Lower leg skin (tissue), 4 donors: ENCODE measurements at regions not wholly inside any gene's neighbourhood (a gene's known extent, or its start where the extent isn't known, plus 50 kb on each side); places are given as distances from the start of the nearest gene placed in this dataset.

ENCODE experiments used
- DNase-seq, 2 donors: peaks; one replicate each; pipeline ENCODE4 v3.0.0-alpha.2; 2019; ENCODE audit warnings: low spot score in 2 of 2
- H3K4me3 ChIP-seq: fragments of 200-600 bp; sonication (generic); 2 replicates; pipeline ENCODE4 v1.5.1; 2017; ENCODE audit warnings: mild to moderate bottlenecking, low read depth; ENCODE audit not compliant: poor library complexity, severe bottlenecking
- POLR2A ChIP-seq, 2 donors: fragments of 450-650 bp; IDR thresholded peaks; one replicate each; pipeline ENCODE4 v1.6.1; 2016 to 2017; ENCODE audit warnings: antibody characterized with exemption in 2 of 2, mild to moderate bottlenecking in 1 of 2, moderate library complexity in 1 of 2
- WGBS, 2 donors: methylation state at CpG; one replicate each; pipeline ENCODE4 v1.1.5; 2018; 5-methylcytosine and 5-hydroxymethylcytosine counted together
- intact Hi-C: fragments of 100-400 bp; cut with DNase I; formaldehyde crosslinking; loops from one replicate; pipeline ENCODE4 v1.15.0; 2023; ENCODE audit warnings: low total_unique reads
- TF ChIP-seq, protein P1 (sequence below), 3 donors: fragments of 450-650 bp; IDR thresholded peaks; one replicate each; pipeline ENCODE4 v1.5.1; 2016; ENCODE audit warnings: antibody characterized with exemption in 3 of 3, mild to moderate bottlenecking in 3 of 3, moderate library complexity in 2 of 3

DNA sequence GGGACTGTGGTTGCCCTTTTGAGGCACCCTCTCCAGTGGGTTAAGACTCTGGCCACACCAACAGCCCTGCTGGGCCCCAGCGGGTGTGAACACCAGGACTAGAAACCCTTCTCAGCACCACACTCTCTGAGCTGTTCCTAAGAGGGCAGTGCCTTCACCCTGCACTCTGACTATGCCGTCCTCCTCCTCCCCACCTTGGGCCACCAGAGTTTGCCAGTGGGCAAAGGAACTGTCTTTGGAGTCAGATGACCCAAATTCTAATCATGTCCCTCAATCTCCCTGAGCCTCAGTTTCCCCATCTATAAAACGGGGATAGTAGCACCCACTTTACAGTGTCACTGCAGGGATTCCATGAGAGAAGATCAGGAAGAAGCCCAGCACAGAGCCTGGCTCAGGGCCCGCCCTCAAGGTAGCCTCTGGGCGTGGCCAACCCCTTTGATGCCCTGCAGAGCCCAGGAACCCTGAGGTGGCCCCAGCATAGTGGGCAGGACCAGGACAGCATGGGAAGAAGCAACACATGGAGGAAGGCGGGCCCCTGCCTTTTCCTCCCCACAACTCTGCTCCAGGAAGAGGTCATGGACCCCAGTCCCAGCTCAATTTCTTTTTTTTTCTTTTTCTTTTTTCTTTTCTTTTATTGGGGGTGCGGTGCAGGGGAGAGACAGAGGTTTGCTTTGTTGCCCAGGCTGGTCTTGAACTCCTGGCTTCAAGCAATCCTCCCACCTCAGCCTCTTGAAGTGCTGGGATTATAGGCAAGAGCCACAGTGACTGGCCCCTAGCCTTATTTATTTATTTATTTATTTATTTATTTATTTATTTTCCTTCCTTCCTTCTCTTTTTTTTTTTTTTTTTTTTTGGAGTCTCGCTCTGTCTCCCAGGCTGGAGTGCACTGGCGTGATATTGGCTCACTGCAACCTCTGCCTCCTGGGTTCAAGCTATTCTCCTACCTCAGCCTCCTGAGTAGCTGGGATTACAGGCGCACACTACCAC lies 115.7 kb upstream of the LINGO1 start:
- intact Hi-C loops, result no loop called here
- TF ChIP-seq, protein P1, sequence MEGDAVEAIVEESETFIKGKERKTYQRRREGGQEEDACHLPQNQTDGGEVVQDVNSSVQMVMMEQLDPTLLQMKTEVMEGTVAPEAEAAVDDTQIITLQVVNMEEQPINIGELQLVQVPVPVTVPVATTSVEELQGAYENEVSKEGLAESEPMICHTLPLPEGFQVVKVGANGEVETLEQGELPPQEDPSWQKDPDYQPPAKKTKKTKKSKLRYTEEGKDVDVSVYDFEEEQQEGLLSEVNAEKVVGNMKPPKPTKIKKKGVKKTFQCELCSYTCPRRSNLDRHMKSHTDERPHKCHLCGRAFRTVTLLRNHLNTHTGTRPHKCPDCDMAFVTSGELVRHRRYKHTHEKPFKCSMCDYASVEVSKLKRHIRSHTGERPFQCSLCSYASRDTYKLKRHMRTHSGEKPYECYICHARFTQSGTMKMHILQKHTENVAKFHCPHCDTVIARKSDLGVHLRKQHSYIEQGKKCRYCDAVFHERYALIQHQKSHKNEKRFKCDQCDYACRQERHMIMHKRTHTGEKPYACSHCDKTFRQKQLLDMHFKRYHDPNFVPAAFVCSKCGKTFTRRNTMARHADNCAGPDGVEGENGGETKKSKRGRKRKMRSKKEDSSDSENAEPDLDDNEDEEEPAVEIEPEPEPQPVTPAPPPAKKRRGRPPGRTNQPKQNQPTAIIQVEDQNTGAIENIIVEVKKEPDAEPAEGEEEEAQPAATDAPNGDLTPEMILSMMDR (IDR thresholded peaks at IDR 0.05), result no peak
- no peak for TF ChIP-seq POLR2A (IDR thresholded peaks at IDR 0.05)
- no peak overlapping the region for H3K4me3 ChIP-seq
- no peak for DNase-seq
- WGBS, 2 donors, result 84 to 86% methylated on average over 9 to 10 of the region's 10 CpGs

DNA sequence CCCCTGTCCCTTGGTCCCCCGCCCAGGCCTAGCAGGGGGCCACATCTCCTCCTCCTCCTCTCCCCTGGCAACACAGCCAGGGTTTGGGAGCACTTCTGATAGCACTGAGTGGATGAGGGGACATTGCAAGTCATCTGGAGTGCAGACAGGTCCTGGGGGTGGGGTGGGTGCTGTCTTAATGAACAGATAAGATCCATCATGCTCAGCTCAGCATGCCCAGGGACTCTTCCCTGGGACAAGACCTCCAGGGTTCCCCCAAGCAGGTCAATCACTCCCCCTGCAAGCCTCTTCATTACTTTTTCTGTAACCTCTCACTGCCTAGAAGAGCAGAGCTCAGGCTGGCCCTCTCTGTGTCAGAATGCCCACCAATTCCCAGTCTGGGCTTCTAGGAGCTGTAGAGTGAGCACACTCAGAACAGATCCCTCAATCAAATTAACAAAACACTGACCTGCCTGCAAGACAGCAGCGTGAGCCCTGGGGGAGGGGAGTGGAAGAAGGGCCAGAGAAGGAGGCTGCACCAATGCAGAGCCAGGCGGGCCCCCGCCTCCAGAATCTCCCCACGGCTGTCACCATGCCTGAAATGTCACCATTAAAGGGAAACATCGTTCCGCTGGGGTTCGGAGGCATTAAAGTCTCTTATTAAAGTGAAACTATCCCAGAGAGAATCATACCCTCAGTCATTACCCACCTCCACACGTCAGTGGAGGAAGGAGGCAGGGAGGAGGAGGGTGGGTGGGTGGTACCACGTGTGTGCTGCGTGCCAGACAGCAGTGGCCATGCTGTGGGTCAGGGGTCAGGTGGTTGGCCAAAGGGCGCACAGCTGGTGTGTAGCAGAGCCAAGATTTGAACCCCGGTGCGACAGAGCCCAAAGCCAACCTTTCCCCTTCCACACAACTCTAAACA lies 114.7 kb upstream of the LINGO1 start:
- DNase-seq, result no peak
- H3K4me3 ChIP-seq, result no peak overlapping the region
- 42 to 44% methylated on average over 14 of the region's 14 CpGs for WGBS, 2 donors
- TF ChIP-seq POLR2A (IDR thresholded peaks at IDR 0.05), result no peak
- TF ChIP-seq, protein P1 (IDR thresholded peaks at IDR 0.05), result no peak
- intact Hi-C loops, result no loop called here

DNA sequence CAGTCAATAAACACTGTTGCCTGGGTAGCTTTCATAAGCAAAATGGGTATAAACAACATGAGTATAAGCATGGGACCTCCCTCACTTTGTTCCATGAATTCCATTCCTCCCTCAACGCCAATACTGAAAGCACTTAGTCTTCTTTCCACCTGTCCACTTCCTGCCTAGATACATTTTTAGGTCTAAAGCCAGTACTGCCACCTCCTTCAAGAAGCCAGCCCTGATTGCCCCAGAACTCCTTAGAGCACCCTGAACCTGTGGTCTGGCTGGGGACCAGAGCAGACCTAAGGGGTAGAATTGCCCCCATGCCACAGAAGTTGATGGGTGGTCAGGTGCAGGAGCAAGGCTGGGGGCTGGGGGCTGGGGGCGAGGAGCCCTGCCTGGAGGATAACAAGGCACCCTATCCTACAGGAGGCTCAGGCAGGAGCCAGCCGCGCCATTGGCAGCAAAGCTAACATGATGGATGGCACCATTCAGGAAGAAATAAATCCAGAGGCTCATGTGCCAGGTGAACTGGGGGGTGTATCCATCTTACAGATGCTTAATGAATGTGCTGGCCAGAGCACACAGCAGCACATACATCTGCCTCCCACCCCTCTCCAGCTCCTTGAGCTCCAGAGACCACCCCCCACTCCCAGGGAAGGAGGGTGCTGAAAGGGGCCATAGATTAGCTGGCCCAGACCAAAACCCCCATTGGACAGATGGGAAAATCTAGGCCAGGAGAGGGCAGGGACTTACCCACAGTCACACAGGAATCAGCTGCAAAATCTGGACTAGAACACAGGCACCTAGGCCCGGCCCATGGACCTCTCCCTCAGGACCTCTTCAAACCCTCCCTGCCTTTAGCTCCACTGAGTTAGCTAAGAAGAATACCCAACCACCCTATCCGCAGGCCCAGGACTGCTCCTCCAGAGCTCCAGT lies 113.8 kb upstream of the LINGO1 start:
- DNase-seq, result no peak
- intact Hi-C loops, result no loop called here
- no peak for TF ChIP-seq POLR2A (IDR thresholded peaks at IDR 0.05)
- TF ChIP-seq, protein P1 (IDR thresholded peaks at IDR 0.05), result no peak
- WGBS, 2 donors, result 87 to 88% methylated on average over 6 of the region's 6 CpGs
- H3K4me3 ChIP-seq, result no peak overlapping the region

DNA sequence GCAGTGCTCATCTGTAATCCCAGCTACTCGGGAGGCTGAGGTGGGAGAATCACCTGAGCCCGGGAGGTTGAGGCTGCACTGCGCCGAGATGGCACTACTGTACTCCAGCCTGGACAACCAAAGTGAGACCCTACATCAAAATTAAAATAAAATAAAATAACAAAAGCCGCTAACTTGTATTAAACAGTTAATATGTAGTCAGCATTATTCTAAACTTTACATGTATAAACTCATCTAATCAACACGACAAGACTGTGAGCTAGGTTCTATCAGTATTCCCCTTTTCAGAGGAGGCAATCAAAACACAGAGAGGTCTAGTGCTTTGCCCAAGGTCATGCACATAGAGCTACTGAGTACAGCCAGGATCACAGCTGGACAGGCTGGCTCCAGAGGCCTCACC lies 111.7 kb upstream of the LINGO1 start:
- H3K4me3 ChIP-seq, result no peak overlapping the region
- 92 to 94% methylated on average over 6 of the region's 6 CpGs for WGBS, 2 donors
- DNase-seq, result no peak
- intact Hi-C loops, result no loop called here
- TF ChIP-seq, protein P1 (IDR thresholded peaks at IDR 0.05), result no peak
- TF ChIP-seq POLR2A (IDR thresholded peaks at IDR 0.05), result no peak

DNA sequence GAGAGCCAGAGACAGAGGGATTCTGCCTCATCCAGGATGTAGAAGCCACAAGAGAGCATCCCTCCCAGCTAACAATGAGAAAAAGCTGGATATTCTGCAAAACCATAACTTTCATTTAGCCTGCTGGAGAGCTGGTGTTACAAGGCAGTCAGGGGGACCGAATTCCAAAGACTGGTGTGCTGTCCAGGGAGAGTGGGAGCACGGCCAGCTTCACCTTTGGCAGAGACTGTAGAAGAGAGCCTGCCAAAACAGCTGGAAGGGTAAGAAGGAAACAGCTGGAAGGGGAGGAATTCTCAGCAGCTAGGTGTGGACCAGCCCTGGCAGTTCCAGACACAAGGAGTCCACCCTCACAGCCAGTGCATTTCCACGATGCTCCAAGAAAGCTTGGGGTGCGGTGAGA lies 109.9 kb upstream of the LINGO1 start:
- no peak overlapping the region for H3K4me3 ChIP-seq
- TF ChIP-seq, protein P1 (IDR thresholded peaks at IDR 0.05), result no peak
- TF ChIP-seq POLR2A (IDR thresholded peaks at IDR 0.05), result no peak
- DNase-seq, result no peak
- intact Hi-C loops, result no loop called here
- WGBS, 2 donors, result 46 to 47% methylated on average over 4 of the region's 4 CpGs
